AG10803 (cell line): ENCODE measurements at regions not wholly inside any gene's neighbourhood (a gene's known extent, or its start where the extent isn't known, plus 50 kb on each side); places are given as distances from the start of the nearest gene placed in this dataset.
A peak's percentile ranks its signal among the peaks of the same experiment; 100 is the strongest.

ENCODE experiments used
- DNase-seq: peaks from one replicate; pipeline ENCODE4 v3.0.0; 2010; ENCODE audit warnings: low read depth
- H3K4me3 ChIP-seq: 2 replicates; pipeline ENCODE4 v1.5.1; 2011; ENCODE audit warnings: mild to moderate bottlenecking, low read length, control low read depth
- CTCF ChIP-seq: conservative IDR thresholded peaks from 2 replicates; pipeline ENCODE4 v1.5.1; 2011; ENCODE audit warnings: mild to moderate bottlenecking, low read length, control low read depth, inconsistent platforms

DNA sequence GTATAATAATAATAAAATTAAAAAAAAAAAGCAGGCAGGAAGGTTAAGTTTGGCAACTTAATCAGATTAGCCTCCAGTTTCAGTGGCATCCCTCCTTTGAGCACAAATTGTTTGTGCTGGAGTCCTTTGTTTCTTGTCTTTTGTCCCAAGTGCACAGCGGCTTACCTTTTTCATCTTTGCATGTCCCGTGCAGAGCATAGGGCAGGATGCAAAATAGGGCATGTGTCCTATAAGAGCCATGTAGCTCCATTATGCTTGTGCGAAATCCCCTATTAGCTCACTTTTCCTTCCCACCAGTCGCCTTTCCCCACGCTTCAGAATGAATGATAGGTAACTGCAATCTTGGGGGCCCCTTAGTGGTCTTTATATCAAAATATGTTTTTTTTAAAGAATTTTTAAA lies 216.8 kb downstream of the TSN start:
- H3K4me3 ChIP-seq = no peak overlapping the region
- TF ChIP-seq CTCF = no peak
- DNase-seq = no peak

DNA sequence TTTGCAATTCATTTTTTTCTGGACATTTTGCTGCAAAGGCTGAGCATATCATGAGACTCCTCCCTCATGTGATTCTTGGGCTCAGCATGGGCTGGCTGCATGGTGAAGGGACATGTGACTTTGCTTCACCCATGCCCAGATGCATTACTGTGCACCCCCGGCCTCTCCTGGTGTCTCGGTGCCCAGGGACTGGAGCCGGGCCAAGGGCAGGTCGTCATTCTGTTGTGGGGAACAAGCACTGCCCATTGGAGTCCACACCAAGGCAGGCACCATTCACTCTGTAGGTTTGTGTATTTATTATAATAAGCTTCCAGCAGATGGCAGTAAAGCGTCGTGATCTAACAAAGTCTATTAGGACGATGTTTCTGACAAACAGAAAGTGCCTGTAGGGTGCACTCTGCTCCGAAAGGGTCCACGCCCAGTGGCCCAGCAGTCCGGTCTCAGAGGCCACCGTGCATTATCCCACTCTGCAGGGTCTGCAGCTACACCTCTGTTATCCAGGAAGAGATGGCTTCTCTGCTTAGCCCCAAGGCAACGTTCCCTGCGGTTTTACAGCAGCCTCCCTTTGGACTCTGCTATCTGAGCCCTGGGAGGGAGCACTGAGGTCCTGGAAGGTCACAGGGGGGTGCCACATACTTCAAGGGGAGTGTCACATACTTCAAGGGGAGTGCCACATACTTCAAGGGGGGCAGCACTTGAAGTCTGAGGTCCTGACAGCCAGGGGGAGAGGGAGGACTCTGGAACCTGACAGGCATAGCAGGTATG lies 219.6 kb downstream of the TSN start:
- DNase-seq = peak; percentile 73
- peak; percentile 69 for TF ChIP-seq CTCF
- peak overlapping the region; percentile 63 for H3K4me3 ChIP-seq

- DNase-seq = no peak
- no peak for TF ChIP-seq CTCF
- H3K4me3 ChIP-seq = no peak overlapping the region
Observed at GRCh38 chr2:121976926-121977325, 221.5 kb downstream of the TSN start.

DNA sequence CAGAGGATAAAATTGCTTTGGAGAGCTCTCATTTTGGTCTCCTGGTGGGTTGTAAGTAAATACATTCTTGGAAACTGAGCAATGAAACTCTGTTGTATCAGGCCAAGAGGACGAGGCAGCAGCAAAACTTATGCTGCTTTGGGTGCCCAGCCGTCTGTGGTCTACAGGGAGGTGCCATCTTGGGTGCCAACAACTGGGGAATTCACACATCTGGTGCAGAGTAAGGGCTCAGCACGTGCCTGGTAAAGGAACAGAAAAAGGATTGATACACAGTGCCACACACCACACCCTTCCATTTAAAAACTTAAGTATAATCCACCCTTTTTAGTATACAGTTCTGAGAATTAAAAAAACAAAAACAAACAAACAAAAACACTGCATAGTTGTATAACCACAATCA lies 221.9 kb downstream of the TSN start:
- no peak for TF ChIP-seq CTCF

DNA sequence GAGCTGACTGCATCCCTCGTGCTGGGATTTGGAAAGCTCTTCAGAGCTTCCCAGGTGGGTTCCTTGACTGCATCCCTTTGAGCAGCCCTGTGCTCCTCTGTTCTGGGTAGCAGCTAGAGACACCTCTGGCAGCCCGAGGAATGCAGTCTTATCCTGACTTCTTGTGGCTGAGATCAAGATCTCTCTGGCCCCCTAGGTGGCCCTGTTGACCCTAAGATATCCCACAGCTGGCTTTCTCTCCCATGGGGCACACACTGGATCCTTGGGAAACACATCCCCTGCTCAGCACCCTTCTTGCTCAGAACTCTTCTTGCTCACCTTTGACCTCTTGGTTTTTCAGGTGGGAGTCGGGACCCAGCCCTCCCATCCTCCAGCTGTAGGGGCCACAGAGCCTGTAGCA lies 237.2 kb downstream of the TSN start:
- no peak for TF ChIP-seq CTCF
- no peak overlapping the region for H3K4me3 ChIP-seq
- no peak for DNase-seq

More for the DNA sequence above, 221.9 kb downstream of the TSN start:
- no peak overlapping the region for H3K4me3 ChIP-seq
- peak; percentile 40 for DNase-seq

DNA sequence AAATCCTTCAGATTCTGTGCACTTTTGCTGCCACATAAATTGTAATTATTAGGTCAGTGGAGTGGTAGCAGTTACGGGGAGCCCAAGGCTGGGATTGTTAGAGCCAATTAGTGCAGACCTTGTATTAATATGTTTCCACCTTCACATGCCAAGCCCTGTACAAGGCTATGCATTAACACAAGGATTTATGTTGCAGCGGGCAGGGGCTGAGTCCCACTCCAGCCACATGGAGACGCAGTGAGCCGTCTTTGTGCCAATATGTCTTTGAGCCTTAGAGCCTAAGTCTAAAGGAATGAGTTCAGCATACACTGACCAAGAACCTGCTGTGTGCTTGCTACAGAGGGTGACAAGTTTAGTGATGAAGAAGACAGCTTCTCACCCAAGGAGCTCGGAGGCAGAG lies 238.2 kb downstream of the TSN start:
- TF ChIP-seq CTCF = no peak
- no peak for DNase-seq
- no peak overlapping the region for H3K4me3 ChIP-seq
